ENCODE measurements at regions not wholly inside any gene's neighbourhood (a gene's known extent, or its start where the extent isn't known, plus 50 kb on each side); places are given as distances from the start of the nearest gene placed in this dataset.

DNA sequence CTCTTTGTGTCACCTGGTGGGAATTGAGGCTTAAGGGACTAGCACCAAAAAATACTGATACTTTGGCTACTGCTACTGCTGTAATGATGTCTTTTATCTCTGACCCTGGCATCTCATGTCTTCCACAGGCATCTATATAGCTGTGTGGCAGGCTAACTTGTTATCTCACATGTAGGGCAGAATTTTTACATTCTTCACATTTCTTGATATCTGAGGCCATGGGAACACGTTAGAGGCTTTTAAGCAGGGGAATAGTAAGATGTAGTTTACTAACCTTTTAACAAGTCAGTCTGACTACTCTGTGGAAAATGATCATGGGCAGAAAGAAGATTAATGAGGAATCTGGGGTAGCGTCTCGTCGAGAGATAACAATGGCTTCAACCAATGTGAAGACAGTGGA lies 498.4 kb downstream of the PCNX1 start:
- H3K79me2 ChIP-seq (replicated peaks; ENCODE audit: insufficient read depth, low read length) = no peaks in the 10 kb centered on the region
- H3K9ac ChIP-seq (ENCODE audit: low read length) = no peak overlapping the region

GRCh38 chr14:71408362-71409030 lies 501.2 kb downstream of the PCNX1 start:
- no peaks in the 10 kb centered on the region for H3K79me2 ChIP-seq (replicated peaks; ENCODE audit: insufficient read depth, low read length)
- no peaks in the 10 kb centered on the region for H4K20me1 ChIP-seq (ENCODE audit: insufficient read depth)
- H3K4me3 ChIP-seq (ENCODE audit: low read length) = no peak overlapping the region
- H3K9me2 ChIP-seq (ENCODE audit: insufficient read depth, low read length) = no peaks in the 10 kb centered on the region
- no peaks in the 10 kb centered on the region for H3K27me3 ChIP-seq (ENCODE audit: insufficient read depth, low read depth, low read length)
- H3K4me2 ChIP-seq (ENCODE audit: low read length) = no peak overlapping the region
- H3K9ac ChIP-seq (ENCODE audit: low read length) = no peak overlapping the region
- no peak overlapping the region for H2AFZ ChIP-seq (ENCODE audit: low read depth, low read length)
- H3K36me3 ChIP-seq (ENCODE audit: insufficient read depth, low read length) = no peaks in the 10 kb centered on the region
- H3K9me3 ChIP-seq (ENCODE audit: low read length) = no peaks in the 10 kb centered on the region
- no peak overlapping the region for H3K27ac ChIP-seq (ENCODE audit: low read length)
- H3F3A ChIP-seq (ENCODE audit: insufficient read depth, low read length, poor library complexity, severe bottlenecking) = no peaks in the 10 kb centered on the region
- no peak for TF ChIP-seq REST (IDR thresholded peaks at IDR 0.05; ENCODE audit: borderline replicate concordance)
- no peak for TF ChIP-seq TAF1 (IDR thresholded peaks at IDR 0.05; ENCODE audit: low read depth)
- no peak for TF ChIP-seq CTCF (IDR thresholded peaks at IDR 0.05; ENCODE audit: poor library complexity, severe bottlenecking)
- no peak for TF ChIP-seq POLR2AphosphoS5 (IDR thresholded peaks at IDR 0.05)
- no peak for TF ChIP-seq RAD21 (conservative IDR thresholded peaks at IDR 0.05)
- TF ChIP-seq SMC3 (conservative IDR thresholded peaks at IDR 0.05; ENCODE audit: poor library complexity) = no peak

More for the DNA sequence above, 498.4 kb downstream of the PCNX1 start:
- no peak overlapping the region for H3K4me2 ChIP-seq (ENCODE audit: low read length)
- H3K9me3 ChIP-seq (ENCODE audit: low read length) = no peaks in the 10 kb centered on the region
- no peaks in the 10 kb centered on the region for H3K36me3 ChIP-seq (ENCODE audit: insufficient read depth, low read length)
- no peak overlapping the region for H2AFZ ChIP-seq (ENCODE audit: low read depth, low read length)
- H3K4me3 ChIP-seq (ENCODE audit: low read length) = no peak overlapping the region
- H4K20me1 ChIP-seq (ENCODE audit: insufficient read depth) = no peaks in the 10 kb centered on the region
- H3K9me2 ChIP-seq (ENCODE audit: insufficient read depth, low read length) = no peaks in the 10 kb centered on the region
- no peaks in the 10 kb centered on the region for H3K27me3 ChIP-seq (ENCODE audit: insufficient read depth, low read depth, low read length)
- H3F3A ChIP-seq (ENCODE audit: insufficient read depth, low read length, poor library complexity, severe bottlenecking) = no peaks in the 10 kb centered on the region
- TF ChIP-seq CTCF (IDR thresholded peaks at IDR 0.05; ENCODE audit: poor library complexity, severe bottlenecking) = no peak
- TF ChIP-seq REST (IDR thresholded peaks at IDR 0.05; ENCODE audit: borderline replicate concordance) = no peak
- no peak for TF ChIP-seq POLR2AphosphoS5 (IDR thresholded peaks at IDR 0.05)
- no peak for TF ChIP-seq EZH2 (IDR thresholded peaks at IDR 0.05; ENCODE audit: borderline replicate concordance, insufficient read depth, low read length, poor library complexity, severe bottlenecking)
- no peak for TF ChIP-seq TAF1 (IDR thresholded peaks at IDR 0.05; ENCODE audit: low read depth)
- no peak for TF ChIP-seq RAD21 (conservative IDR thresholded peaks at IDR 0.05)
- no peak for TF ChIP-seq EP300 (conservative IDR thresholded peaks at IDR 0.05; ENCODE audit: poor library complexity, severe bottlenecking)
- no peak for TF ChIP-seq MXI1 (conservative IDR thresholded peaks at IDR 0.05; ENCODE audit: poor library complexity, severe bottlenecking)
- no peak for TF ChIP-seq SMC3 (conservative IDR thresholded peaks at IDR 0.05; ENCODE audit: poor library complexity)
- no peak overlapping the region for H3K27ac ChIP-seq (ENCODE audit: low read length)
